H1 (cell line): ENCODE measurements at regions not wholly inside any gene's neighbourhood (a gene's known extent, or its start where the extent isn't known, plus 50 kb on each side); places are given as distances from the start of the nearest gene placed in this dataset.

ENCODE experiments used
- CTCF ChIA-PET: fragments of 300-600 bp; sonication (Branson Sonifier 250); formaldehyde crosslinking; loops from one replicate; lab custom pipeline; 2021; ENCODE audit not compliant: partially characterized antibody; lab: Charles Lee
- POLR2A ChIA-PET: fragments of 300-600 bp; sonication (Branson Sonifier 250); formaldehyde crosslinking; loops from one replicate; lab custom pipeline; 2021; ENCODE audit warnings: inconsistent platforms; ENCODE audit not compliant: partially characterized antibody; lab: Charles Lee
- DNase-seq, 2 experiments: peaks; one replicate each; pipeline versions ENCODE4 v3.0.0 to v3.0.0-alpha.2; 2010 to 2022; ENCODE audit warnings: low spot score in 2 of 2, low read depth in 1 of 2, mixed read lengths in 1 of 2
- FAIRE-seq: peaks from 2 replicates; lab custom pipeline; 2011; peaks lifted over from hg19 to GRCh38; lab: Jason Lieb, UNC
- H2AFZ ChIP-seq: 2 replicates; pipeline ENCODE4 v1.8.1; 2012; ENCODE audit warnings: low read length, inconsistent platforms
- H2AK5ac ChIP-seq: 2 replicates; pipeline ENCODE4 v1.6.1; 2013; ENCODE audit warnings: low read depth, low read length
- H2BK120ac ChIP-seq: replicated peaks from 2 replicates; pipeline ENCODE3; 2013; ENCODE audit warnings: low read depth, low read length, inconsistent platforms
- H2BK12ac ChIP-seq: 2 replicates; pipeline ENCODE4 v1.6.1; 2013; ENCODE audit warnings: low read depth, low read length
- H2BK15ac ChIP-seq: 2 replicates; pipeline ENCODE4 v1.6.1; 2013; ENCODE audit warnings: low read length
- H2BK20ac ChIP-seq: 2 replicates; pipeline ENCODE4 v1.6.1; 2013; ENCODE audit warnings: low read length
- H2BK5ac ChIP-seq: 2 replicates; pipeline ENCODE4 v1.6.1; 2013; ENCODE audit warnings: low read depth, low read length
- H3K14ac ChIP-seq: 2 replicates; pipeline ENCODE4 v1.6.1; 2013; ENCODE audit warnings: inconsistent platforms; ENCODE audit not compliant: insufficient read length
- H3K18ac ChIP-seq: 2 replicates; pipeline ENCODE4 v1.6.1; 2013; ENCODE audit warnings: low read length; ENCODE audit errors: extremely low read depth
- H3K23ac ChIP-seq: 2 replicates; pipeline ENCODE4 v1.6.1; 2013; ENCODE audit warnings: inconsistent platforms; ENCODE audit not compliant: insufficient read length
- H3K23me2 ChIP-seq: 2 replicates; pipeline ENCODE4 v1.6.1; 2013; ENCODE audit warnings: low read depth, low read length
- H3K27ac ChIP-seq: 2 replicates; pipeline ENCODE4 v1.6.1; 2011; ENCODE audit warnings: low read depth, low read length, inconsistent platforms
- H3K27me3 ChIP-seq, 4 experiments: replicated peaks in 1 of 4; 1 replicate in 1 of 4; 2 replicates in 3 of 4; pipeline versions ENCODE4 v1.6.1 to v1.8.1; 2011 to 2013; ENCODE audit warnings: low read length in 3 of 4, mild to moderate bottlenecking in 3 of 4, inconsistent platforms in 2 of 4, mixed read lengths in 2 of 4, moderate library complexity in 1 of 4; ENCODE audit not compliant: control insufficient read depth in 3 of 4, insufficient read depth in 3 of 4; ENCODE audit errors: extremely low read depth in 1 of 4
- H3K36me3 ChIP-seq, 4 experiments: 2 replicates each; pipeline versions ENCODE4 v1.6.1 to v1.8.1; 2011 to 2013; ENCODE audit warnings: mild to moderate bottlenecking in 4 of 4, low read length in 3 of 4, moderate library complexity in 2 of 4, control low read depth in 1 of 4, inconsistent platforms in 1 of 4; ENCODE audit not compliant: insufficient read depth in 4 of 4, control insufficient read depth in 2 of 4
- H3K4ac ChIP-seq: replicated peaks from 2 replicates; pipeline ENCODE3; 2013; ENCODE audit warnings: low read length, low read depth, mixed read lengths, inconsistent platforms; ENCODE audit not compliant: insufficient read length
- H3K4me1 ChIP-seq, 4 experiments: replicated peaks in 1 of 4; 1 replicate in 1 of 4; 2 replicates in 3 of 4; pipeline versions ENCODE4 v1.6.1 to v1.8.1; 2011 to 2013; ENCODE audit warnings: low read length in 3 of 4, inconsistent platforms in 2 of 4, mixed read lengths in 1 of 4; ENCODE audit not compliant: insufficient read depth in 4 of 4, control insufficient read depth in 3 of 4
- H3K4me2 ChIP-seq, 2 experiments: 2 replicates each; pipeline versions ENCODE4 v1.6.1 to v1.8.1; 2011 to 2013; ENCODE audit warnings: low read depth in 2 of 2, low read length in 2 of 2, control low read depth in 1 of 2, inconsistent platforms in 1 of 2, mild to moderate bottlenecking in 1 of 2; ENCODE audit not compliant: insufficient read depth in 1 of 2
- H3K4me3 ChIP-seq, 4 experiments: fragments of 200-600, 300-600 bp in 1 of 4; sonication (generic), shearing (Covaris generic), sonication (Bioruptor Twin) in 1 of 4; 2 replicates each; pipeline versions ENCODE4 v1.5.1 to v1.8.1; 2011 to 2016; ENCODE audit warnings: low read length in 4 of 4, low read depth in 3 of 4, control low read depth in 2 of 4, inconsistent platforms in 2 of 4, mild to moderate bottlenecking in 2 of 4, mixed read lengths in 1 of 4, moderate library complexity in 1 of 4; ENCODE audit not compliant: insufficient read depth in 2 of 4; ENCODE audit errors: extremely low read depth in 1 of 4
- H3K56ac ChIP-seq: replicated peaks from 2 replicates; pipeline ENCODE3; 2013; ENCODE audit warnings: low read depth, mild to moderate bottlenecking, mixed read lengths, low read length, inconsistent platforms; ENCODE audit not compliant: insufficient read length
- H3K79me1 ChIP-seq: 2 replicates; pipeline ENCODE4 v1.6.1; 2013; ENCODE audit warnings: low read depth, low read length, control low read depth
- H3K79me2 ChIP-seq, 2 experiments: 2 replicates each; pipeline versions ENCODE4 v1.6.1 to v1.8.1; 2012 to 2013; ENCODE audit warnings: low read length in 2 of 2, mild to moderate bottlenecking in 2 of 2, inconsistent platforms in 1 of 2; ENCODE audit not compliant: insufficient read depth in 2 of 2, control insufficient read depth in 1 of 2
- H3K9ac ChIP-seq, 4 experiments: replicated peaks in 1 of 4; 1 replicate in 1 of 4; 2 replicates in 3 of 4; pipeline versions ENCODE4 v1.6.1 to v1.8.1; 2011 to 2013; ENCODE audit warnings: low read depth in 3 of 4, low read length in 3 of 4, control low read depth in 2 of 4, mild to moderate bottlenecking in 2 of 4, moderate library complexity in 2 of 4, inconsistent platforms in 1 of 4; ENCODE audit errors: extremely low read depth in 1 of 4
- H3K9me3 ChIP-seq, 2 experiments: 2 replicates each; pipeline versions ENCODE4 v1.6.1 to v1.8.1; 2012 to 2013; ENCODE audit warnings: mild to moderate bottlenecking in 2 of 2, moderate library complexity in 2 of 2, control low read depth in 1 of 2, inconsistent platforms in 1 of 2, low read depth in 1 of 2, low read length in 1 of 2, mixed read lengths in 1 of 2; ENCODE audit not compliant: insufficient read depth in 2 of 2
- H4K20me1 ChIP-seq, 2 experiments: replicated peaks in 1 of 2; 2 replicates each; pipeline versions ENCODE3 to v1.8.1; 2011 to 2013; ENCODE audit warnings: inconsistent platforms in 2 of 2, low read length in 2 of 2, mild to moderate bottlenecking in 1 of 2; ENCODE audit not compliant: insufficient read depth in 2 of 2, control insufficient read depth in 1 of 2
- H4K5ac ChIP-seq: 2 replicates; pipeline ENCODE4 v1.6.1; 2013; ENCODE audit warnings: low read length, low read depth, mixed read lengths, inconsistent platforms; ENCODE audit not compliant: insufficient read length
- H4K8ac ChIP-seq: 2 replicates; pipeline ENCODE4 v1.8.0; 2013; ENCODE audit warnings: mild to moderate bottlenecking, moderate library complexity, low read length, inconsistent platforms; ENCODE audit not compliant: insufficient read depth; ENCODE audit errors: extremely low read depth
- H4K91ac ChIP-seq: replicated peaks from 2 replicates; pipeline ENCODE3; 2013; ENCODE audit warnings: low read length, mixed read lengths, inconsistent platforms; ENCODE audit not compliant: insufficient read length
- ASH2L ChIP-seq: fragments of 200-600, 300-600 bp; sonication (generic); IDR thresholded peaks from one replicate; pipeline ENCODE4 v1.7.1; 2017; ENCODE audit warnings: low read length
- CEBPB ChIP-seq: IDR thresholded peaks from 2 replicates; pipeline ENCODE4 v1.6.1; 2012; ENCODE audit warnings: low read depth, low read length
- CREB1 ChIP-seq: IDR thresholded peaks from 2 replicates; pipeline ENCODE4 v1.6.1; 2012; ENCODE audit warnings: inconsistent platforms
- HDAC2 ChIP-seq, 2 experiments: fragments of 300-600 bp in 1 of 2; sonication (generic) in 1 of 2; IDR thresholded peaks; 2 replicates each; pipeline ENCODE4 v1.6.1; 2011 to 2012; ENCODE audit warnings: low read depth in 2 of 2, low read length in 2 of 2, mild to moderate bottlenecking in 2 of 2, moderate library complexity in 2 of 2, borderline replicate concordance in 1 of 2, inconsistent platforms in 1 of 2
- KDM1A ChIP-seq: fragments of 200-600, 300-600 bp; sonication (generic); IDR thresholded peaks from 2 replicates; pipeline ENCODE4 v1.7.1; 2016; ENCODE audit warnings: mild to moderate bottlenecking, low read length, borderline replicate concordance
- SP2 ChIP-seq: IDR thresholded peaks from 2 replicates; pipeline ENCODE4 v1.6.1; 2012; ENCODE audit warnings: mild to moderate bottlenecking, low read length, inconsistent platforms
- TAF7 ChIP-seq: optimal IDR thresholded peaks from 2 replicates; pipeline ENCODE3; 2011; ENCODE audit warnings: low read depth, mild to moderate bottlenecking, inconsistent platforms, low read length, moderate library complexity, borderline replicate concordance
- TBP ChIP-seq: IDR thresholded peaks from 2 replicates; pipeline ENCODE4 v1.6.1; 2011; ENCODE audit warnings: low read depth, low read length, improper control_type of control experiment
- WGBS, 2 experiments: shearing (Covaris generic) in 1 of 2; methylation state at CpG; one replicate each; pipeline versions ENCODE4 v1.1.6 to v1.1.7; 2013 to 2015; ENCODE audit warnings: low lambda C conversion rate in 2 of 2, mixed read lengths in 2 of 2, inconsistent platforms in 1 of 2, low coverage in 1 of 2, missing lambda C conversion rate in 1 of 2; ENCODE audit not compliant: insufficient replicate concordance in 2 of 2, insufficient coverage in 1 of 2, insufficient read length in 1 of 2; ENCODE audit errors: extremely low coverage in 1 of 2, missing lambda C conversion rate in 1 of 2; 5-methylcytosine and 5-hydroxymethylcytosine counted together

DNA sequence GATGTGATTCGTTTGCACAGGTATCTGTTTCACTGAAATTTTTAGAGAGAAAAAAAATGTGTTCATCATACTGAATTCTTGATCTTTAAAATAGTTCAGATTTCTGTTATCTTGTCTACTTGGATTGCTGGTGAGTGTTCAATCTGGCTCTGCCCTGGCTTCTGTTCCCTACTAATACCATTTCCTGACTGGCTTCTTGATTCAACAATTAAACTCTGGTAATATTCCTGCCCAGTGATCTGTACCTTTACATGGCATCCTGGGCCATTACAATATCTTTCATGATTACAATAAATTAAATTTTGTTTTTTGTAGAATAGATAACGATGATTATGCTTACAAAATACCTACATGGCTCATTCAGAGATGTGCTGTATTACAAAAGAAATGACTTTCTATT is 1388.0 kb upstream of the TENM3 start:
- Histone ChIP-seq H3K23ac (no peak overlapping the region), H4K8ac (no peak overlapping the region), H3K4ac (no peak overlapping the region), H3K18ac (no peak overlapping the region), H3K27me3 (no peaks in the 10 kb centered on the region), H3K27ac (no peak overlapping the region), H2BK120ac (no peak overlapping the region), H2BK20ac (no peak overlapping the region), H3K4me1 (0 out of 7 replicates have a peak, but pooled peaks cover 0 to 2% (median 0%) of the 10 kb centered on the region in 4 experiments), H2BK15ac (no peak overlapping the region), H3K14ac (no peak overlapping the region), H3K9ac (no peak overlapping the region), H4K5ac (no peak overlapping the region), H3K9me3 (no peaks in the 10 kb centered on the region), H3K79me1 (no peaks in the 10 kb centered on the region), H3K36me3 (no peaks in the 10 kb centered on the region), H4K20me1 (no peaks in the 10 kb centered on the region), H3K79me2 (no peaks in the 10 kb centered on the region), H2AK5ac (no peak overlapping the region), H4K91ac (no peak overlapping the region), H3K56ac (no peak overlapping the region), H2AFZ (no peak overlapping the region), H3K4me2 (no peak overlapping the region), H3K4me3 (no peak overlapping the region), H2BK12ac (no peak overlapping the region), H2BK5ac (no peak overlapping the region), H3K23me2 (no peaks in the 10 kb centered on the region)
- DNase-seq = no peak
- ChIA-PET CTCF (no interaction called here), POLR2A (no interaction called here)
- no peak for FAIRE-seq
- 90% methylated on average over 2 of the region's 2 CpGs; no CpG with 5 or more reads in 1 of the 2 experiments for WGBS, 2 experiments
- TF ChIP-seq CREB1 = no peak
- no peak for TF ChIP-seq KDM1A
- no peak for TF ChIP-seq ASH2L
- no peak for TF ChIP-seq TBP
- no peak for TF ChIP-seq TAF7
- no peak for TF ChIP-seq HDAC2 (IDR thresholded peaks at IDR 0.05; ENCODE audit: borderline replicate concordance in 1 of 2, low read depth in 2 of 2, low read length in 2 of 2)
- TF ChIP-seq SP2 = no peak
- no peak for TF ChIP-seq CEBPB
